Activated naive CD4-positive, alpha-beta T cell treated with anti-CD3 and anti-CD28 coated beads, Interleukin-2, amount 50 U/mL, for 16 hours (primary cell): ENCODE measurements at regions not wholly inside any gene's neighbourhood (a gene's known extent, or its start where the extent isn't known, plus 50 kb on each side); places are given as distances from the start of the nearest gene placed in this dataset.

Experiments
- DNase-seq: peaks from one replicate; pipeline ENCODE4 v3.0.0-alpha.2; 2020

- DNase-seq: no peak
These were observed 70.7 kb upstream of the BTN3A2 start for GRCh38 chr6:26294302-26294701.

- no peak for DNase-seq
These were observed 69.1 kb upstream of the BTN3A2 start for GRCh38 chr6:26295691-26296555.

GRCh38 chr6:26296556-26296856 lies 68.5 kb upstream of the BTN3A2 start:
- no peak for DNase-seq

- DNase-seq: no peak
These were observed 67.9 kb upstream of the BTN3A2 start for GRCh38 chr6:26296857-26297648.

GRCh38 chr6:26299286-26300042 lies 65.5 kb upstream of the BTN3A2 start:
- no peak for DNase-seq

- no peak for DNase-seq
These were observed 65.0 kb upstream of the BTN3A2 start for GRCh38 chr6:26300043-26300331.

- no peak for DNase-seq
These were observed 64.6 kb upstream of the BTN3A2 start for GRCh38 chr6:26300359-26300758.

GRCh38 chr6:26300828-26301227 lies 64.2 kb upstream of the BTN3A2 start:
- peak; percentile 39 for DNase-seq

GRCh38 chr6:26301638-26302037 lies 63.4 kb upstream of the BTN3A2 start:
- DNase-seq: no peak

- DNase-seq: no peak
These were observed 61.9 kb upstream of the BTN3A2 start for GRCh38 chr6:26302941-26303559.

- no peak for DNase-seq
These were observed 60.7 kb upstream of the BTN3A2 start for GRCh38 chr6:26304213-26304796.

GRCh38 chr6:26304797-26305640 lies 60.0 kb upstream of the BTN3A2 start:
- DNase-seq: peak; percentile 75

GRCh38 chr6:26305641-26305969 lies 59.4 kb upstream of the BTN3A2 start:
- no peak for DNase-seq

GRCh38 chr6:26306232-26306631 lies 58.8 kb upstream of the BTN3A2 start:
- no peak for DNase-seq

- no peak for DNase-seq
These were observed 57.1 kb upstream of the BTN3A2 start for GRCh38 chr6:26307850-26308249.

GRCh38 chr6:26309731-26310142 lies 55.3 kb upstream of the BTN3A2 start:
- DNase-seq: no peak

GRCh38 chr6:26311012-26311384 lies 54.0 kb upstream of the BTN3A2 start:
- peak; percentile 45 for DNase-seq

- DNase-seq: peak; percentile 56
These were observed 53.5 kb upstream of the BTN3A2 start for GRCh38 chr6:26311385-26312095.

GRCh38 chr6:26312096-26312463 lies 52.9 kb upstream of the BTN3A2 start:
- DNase-seq: no peak

- peak; percentile 77 for DNase-seq
These were observed 52.2 kb upstream of the BTN3A2 start for GRCh38 chr6:26312501-26313397.
